Activated naive CD8-positive, alpha-beta T cell treated with anti-CD3 and anti-CD28 coated beads for 36 hours (primary cell): ENCODE measurements at regions not wholly inside any gene's neighbourhood (a gene's known extent, or its start where the extent isn't known, plus 50 kb on each side); places are given as distances from the start of the nearest gene placed in this dataset.
"Not testable (repeated sequence)": the region's sequence is repeated elsewhere in the genome, so short reads cannot be mapped to it uniquely, and the experiment has no call there.

Source experiments
- DNase-seq: peaks from one replicate; pipeline ENCODE4 v3.0.0; 2021
- H3K27ac Mint-ChIP-seq: one replicate; pipeline ENCODE4 v1.8.0; 2022; ENCODE audit warnings: mild to moderate bottlenecking, moderate library complexity, mixed read lengths
- H3K27me3 Mint-ChIP-seq: one replicate; pipeline ENCODE4 v1.8.0; 2022; ENCODE audit warnings: mild to moderate bottlenecking, mixed read lengths
- H3K36me3 Mint-ChIP-seq: one replicate; pipeline ENCODE4 v1.8.0; 2021; ENCODE audit warnings: mild to moderate bottlenecking, mixed read lengths
- H3K4me1 Mint-ChIP-seq: one replicate; pipeline ENCODE4 v1.8.0; 2021; ENCODE audit warnings: mixed read lengths
- H3K4me3 Mint-ChIP-seq: one replicate; pipeline ENCODE4 v1.8.0; 2022; ENCODE audit warnings: mild to moderate bottlenecking, moderate library complexity, mixed read lengths
- H3K9me3 Mint-ChIP-seq: one replicate; pipeline ENCODE4 v1.8.0; 2022; ENCODE audit warnings: mixed read lengths

DNA sequence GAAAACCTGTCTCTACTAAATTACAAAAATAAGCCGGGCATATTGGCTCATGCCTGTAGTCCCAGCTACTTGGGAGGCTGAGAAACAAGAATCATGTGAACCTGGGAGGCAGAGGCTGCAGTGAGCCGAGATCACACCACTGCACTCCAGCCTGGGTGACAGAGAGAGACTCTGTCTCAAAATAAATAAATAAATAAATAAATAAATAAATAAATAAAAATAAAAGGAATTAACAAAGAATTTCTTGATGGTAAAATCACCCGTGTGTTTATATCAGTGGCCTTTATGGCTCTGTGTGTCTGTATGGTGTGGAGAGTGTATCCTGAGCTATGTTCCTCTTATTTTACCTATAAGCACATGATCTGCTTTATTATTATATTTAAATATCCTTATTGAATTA is 520.5 kb upstream of the PFKP start:
- H3K27ac Mint-ChIP-seq, H3K4me1 Mint-ChIP-seq, DNase-seq, H3K9me3 Mint-ChIP-seq, H3K27me3 Mint-ChIP-seq, H3K36me3 Mint-ChIP-seq, H3K4me3 Mint-ChIP-seq: not testable (repeated sequence)

DNA sequence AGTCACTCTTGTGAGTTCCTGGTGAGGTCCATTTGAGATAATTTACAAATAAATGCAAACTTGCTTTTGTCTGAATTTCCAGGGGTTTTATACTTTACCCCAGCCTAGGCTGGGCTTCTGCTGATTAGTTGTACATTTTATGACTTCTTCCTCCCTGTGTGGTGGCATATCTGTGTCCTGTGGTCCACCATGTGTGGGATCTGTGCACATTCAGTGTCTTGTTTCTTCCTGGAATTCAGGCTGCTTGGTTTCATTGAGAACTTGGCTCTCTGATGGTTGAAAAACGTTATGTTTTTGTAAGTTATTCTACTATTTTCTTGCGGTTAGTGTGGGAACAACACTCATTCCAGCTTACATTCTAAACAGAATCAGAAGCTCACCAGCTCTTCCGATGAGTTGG is 523.4 kb upstream of the PFKP start:
- H3K36me3 Mint-ChIP-seq: no peaks in the 10 kb centered on the region
- no peak overlapping the region for H3K27ac Mint-ChIP-seq
- H3K4me3 Mint-ChIP-seq: no peak overlapping the region
- H3K9me3 Mint-ChIP-seq: no peaks in the 10 kb centered on the region
- peaks cover 4% of the 10 kb centered on the region for H3K4me1 Mint-ChIP-seq
- H3K27me3 Mint-ChIP-seq: no peaks in the 10 kb centered on the region
- DNase-seq: no peak

GRCh38 chr10:2543142-2543886 is 524.0 kb upstream of the PFKP start:
- no peaks in the 10 kb centered on the region for H3K36me3 Mint-ChIP-seq
- no peaks in the 10 kb centered on the region for H3K27me3 Mint-ChIP-seq
- DNase-seq: no peak
- H3K4me3 Mint-ChIP-seq: no peak overlapping the region
- peaks cover 4% of the 10 kb centered on the region for H3K4me1 Mint-ChIP-seq
- H3K27ac Mint-ChIP-seq: no peak overlapping the region
- no peaks in the 10 kb centered on the region for H3K9me3 Mint-ChIP-seq

- peaks cover 4% of the 10 kb centered on the region for H3K4me1 Mint-ChIP-seq
- no peak overlapping the region for H3K4me3 Mint-ChIP-seq
- no peaks in the 10 kb centered on the region for H3K9me3 Mint-ChIP-seq
- H3K27me3 Mint-ChIP-seq: no peaks in the 10 kb centered on the region
- no peak overlapping the region for H3K27ac Mint-ChIP-seq
- no peak for DNase-seq
- no peaks in the 10 kb centered on the region for H3K36me3 Mint-ChIP-seq
Observed at GRCh38 chr10:2541176-2541575, 526.2 kb upstream of the PFKP start.

- DNase-seq: no peak
- Mint-ChIP-seq H3K27ac (no peak overlapping the region), H3K36me3 (no peaks in the 10 kb centered on the region), H3K4me1 (no peaks in the 10 kb centered on the region), H3K27me3 (peaks cover 7% of the 10 kb centered on the region), H3K4me3 (no peak overlapping the region), H3K9me3 (no peaks in the 10 kb centered on the region)
Observed at GRCh38 chr10:2529945-2530344, 537.4 kb upstream of the PFKP start.

DNA sequence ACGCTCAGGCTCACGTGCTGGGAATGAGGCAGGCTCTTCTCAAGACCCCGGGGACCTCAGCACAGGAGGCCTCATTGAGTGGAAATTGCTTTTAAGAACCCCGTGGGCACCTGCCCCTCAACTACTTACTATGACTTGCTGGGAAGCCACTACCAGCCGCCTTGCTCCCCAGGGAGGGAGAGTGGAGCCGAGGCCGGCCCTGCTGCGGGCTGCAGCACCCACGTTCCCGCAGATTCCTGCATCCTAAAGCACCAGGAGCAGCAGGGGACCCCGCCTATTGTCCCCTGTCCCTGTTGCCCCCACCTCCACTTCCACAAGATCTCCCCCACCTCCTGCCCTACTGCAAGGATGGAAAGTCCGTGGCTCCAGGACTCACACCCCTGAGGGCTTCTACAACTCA is 541.6 kb upstream of the PFKP start:
- Mint-ChIP-seq H3K36me3 (no peaks in the 10 kb centered on the region), H3K27me3 (no peaks in the 10 kb centered on the region), H3K4me3 (no peak overlapping the region), H3K9me3 (peaks cover 5% of the 10 kb centered on the region), H3K27ac (no peak overlapping the region), H3K4me1 (no peaks in the 10 kb centered on the region)
- DNase-seq: no peak

- Mint-ChIP-seq H3K27me3 (no peaks in the 10 kb centered on the region), H3K36me3 (no peaks in the 10 kb centered on the region), H3K27ac (no peak overlapping the region), H3K4me1 (no peaks in the 10 kb centered on the region), H3K9me3 (peaks cover 5% of the 10 kb centered on the region), H3K4me3 (no peak overlapping the region)
- DNase-seq: no peak
Observed at GRCh38 chr10:2519139-2519538, 548.2 kb upstream of the PFKP start.

DNA sequence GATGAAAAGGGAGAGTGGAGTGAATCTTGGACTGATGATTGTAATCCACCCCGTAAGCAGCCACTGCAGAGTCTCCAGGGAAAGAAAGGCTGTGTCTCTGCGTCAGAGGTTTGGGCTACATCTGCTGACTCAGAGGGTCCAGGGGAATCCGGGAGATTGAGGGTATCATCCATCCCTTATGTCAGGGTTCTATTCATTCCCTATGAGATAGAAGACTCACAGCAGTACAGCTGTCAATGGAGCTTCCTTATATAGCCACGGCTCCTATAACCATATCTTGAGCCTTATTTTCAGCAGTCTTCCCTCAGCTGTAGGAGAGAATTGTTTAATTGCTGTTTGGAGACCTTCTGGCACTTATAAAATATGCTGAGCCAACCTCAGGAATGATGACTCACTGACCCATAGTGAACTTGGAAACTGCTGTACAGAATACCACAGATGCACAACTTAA is 558.2 kb upstream of the PFKP start:
- no peak overlapping the region for H3K27ac Mint-ChIP-seq
- no peak overlapping the region for H3K4me3 Mint-ChIP-seq
- DNase-seq: no peak
- H3K4me1 Mint-ChIP-seq: no peaks in the 10 kb centered on the region
- H3K27me3 Mint-ChIP-seq: no peaks in the 10 kb centered on the region
- no peaks in the 10 kb centered on the region for H3K9me3 Mint-ChIP-seq
- no peaks in the 10 kb centered on the region for H3K36me3 Mint-ChIP-seq

DNA sequence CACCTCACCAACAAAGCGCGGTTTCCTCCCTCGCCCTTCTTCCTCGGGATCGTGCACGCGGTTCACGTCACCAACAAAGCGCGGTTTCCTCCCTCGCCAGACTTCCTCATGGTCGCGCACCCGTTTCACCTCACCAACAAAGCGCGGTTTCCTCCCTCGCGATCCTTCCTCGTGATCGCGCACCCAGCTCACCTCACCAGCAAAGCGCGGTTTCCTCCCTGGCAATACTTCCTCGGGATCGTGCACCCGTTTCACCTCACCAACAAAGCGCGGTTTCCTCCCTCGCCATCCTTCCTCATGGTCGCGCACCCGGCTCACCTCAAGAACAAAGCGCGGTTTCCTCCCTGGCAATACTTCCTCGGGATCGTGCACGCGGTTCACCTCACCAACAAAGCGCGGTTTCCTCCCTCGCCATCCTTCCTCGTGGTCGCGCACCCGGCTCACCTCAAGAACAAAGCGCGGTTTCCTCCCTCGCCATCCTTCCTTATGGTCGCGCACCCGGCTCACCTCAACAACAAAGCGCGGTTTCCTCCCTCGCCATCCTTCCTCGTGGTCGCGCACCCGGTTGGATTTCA is 565.9 kb upstream of the PFKP start:
- Mint-ChIP-seq H3K27ac (peak overlapping the region; percentile 10), H3K4me3 (peak overlapping the region; percentile 11), H3K9me3 (peaks cover 12% of the 10 kb centered on the region)
- not testable (repeated sequence) for H3K27me3 Mint-ChIP-seq, H3K36me3 Mint-ChIP-seq, DNase-seq, H3K4me1 Mint-ChIP-seq

- no peaks in the 10 kb centered on the region for H3K4me1 Mint-ChIP-seq
- peaks cover 10% of the 10 kb centered on the region for H3K27me3 Mint-ChIP-seq
- H3K4me3 Mint-ChIP-seq: no peak overlapping the region
- H3K27ac Mint-ChIP-seq: no peak overlapping the region
- H3K36me3 Mint-ChIP-seq: no peaks in the 10 kb centered on the region
- H3K9me3 Mint-ChIP-seq: peaks cover 2% of the 10 kb centered on the region
- DNase-seq: no peak
Observed at GRCh38 chr10:2494399-2494798, 572.9 kb upstream of the PFKP start.

GRCh38 chr10:2488446-2489005 is 578.8 kb upstream of the PFKP start:
- Mint-ChIP-seq H3K4me3 (no peak overlapping the region), H3K9me3 (no peaks in the 10 kb centered on the region), H3K36me3 (no peaks in the 10 kb centered on the region), H3K27me3 (no peaks in the 10 kb centered on the region), H3K27ac (no peak overlapping the region), H3K4me1 (no peaks in the 10 kb centered on the region)
- no peak for DNase-seq

DNA sequence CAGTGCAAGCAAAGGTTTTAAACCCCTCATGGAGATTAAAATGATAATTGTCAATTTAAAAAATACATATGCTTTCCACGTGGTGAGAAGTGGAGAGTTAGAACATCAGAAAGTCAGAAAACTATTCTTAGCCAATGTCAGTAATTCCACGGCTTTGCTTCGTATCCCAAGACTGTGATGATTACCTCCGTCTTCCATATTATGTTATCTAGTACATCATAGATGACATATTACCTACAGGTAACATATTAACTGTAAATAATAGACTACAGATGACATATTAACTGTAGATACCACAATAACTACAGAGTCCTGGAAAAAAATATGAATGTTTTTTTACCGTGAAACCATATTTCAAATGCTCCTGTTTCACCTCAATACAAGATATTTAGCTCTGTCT is 579.4 kb upstream of the PFKP start:
- Mint-ChIP-seq H3K4me1 (no peaks in the 10 kb centered on the region), H3K27me3 (no peaks in the 10 kb centered on the region), H3K27ac (no peak overlapping the region), H3K9me3 (no peaks in the 10 kb centered on the region), H3K4me3 (no peak overlapping the region), H3K36me3 (no peaks in the 10 kb centered on the region)
- DNase-seq: no peak

- H3K4me3 Mint-ChIP-seq: no peak overlapping the region
- no peaks in the 10 kb centered on the region for H3K4me1 Mint-ChIP-seq
- DNase-seq: no peak
- no peak overlapping the region for H3K27ac Mint-ChIP-seq
- no peaks in the 10 kb centered on the region for H3K36me3 Mint-ChIP-seq
- H3K9me3 Mint-ChIP-seq: peaks cover 4% of the 10 kb centered on the region
- no peaks in the 10 kb centered on the region for H3K27me3 Mint-ChIP-seq
Observed at GRCh38 chr10:2478656-2479055, 588.7 kb upstream of the PFKP start.

DNA sequence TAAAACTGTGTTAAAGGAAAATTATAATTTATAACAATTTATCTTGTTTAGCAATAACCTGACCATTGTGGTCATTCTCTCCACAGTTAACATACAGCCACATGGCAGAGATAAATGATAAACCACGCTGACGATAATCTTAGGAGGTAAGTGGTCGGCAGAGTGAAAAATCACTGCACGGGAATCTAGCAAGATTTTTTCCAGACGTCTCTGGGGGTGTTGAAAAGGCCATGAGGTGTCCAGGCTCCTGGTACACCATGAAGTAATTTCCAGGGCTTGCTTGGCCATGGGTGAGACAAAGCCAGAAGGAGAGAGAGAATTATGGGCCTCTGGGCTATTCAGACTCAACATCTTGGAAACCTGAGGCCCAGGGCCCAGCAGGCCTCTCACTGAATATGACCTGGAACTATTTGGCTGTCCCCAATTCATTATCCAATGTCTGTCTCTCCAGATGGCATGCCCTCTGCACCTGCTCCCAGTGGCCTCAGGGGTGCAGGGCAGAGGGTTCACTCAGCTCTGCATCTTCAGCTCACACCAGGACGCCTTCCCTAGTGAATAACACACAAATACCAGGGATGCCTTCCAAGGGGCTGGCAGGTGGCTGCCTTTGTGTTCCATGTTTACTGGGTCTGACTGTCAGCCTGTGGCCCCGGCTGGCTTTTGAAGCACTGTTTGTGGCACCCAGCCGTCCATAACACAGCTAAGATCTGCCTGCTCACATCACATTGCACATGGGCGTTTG is 590.4 kb upstream of the PFKP start:
- no peak for DNase-seq
- H3K4me3 Mint-ChIP-seq: no peak overlapping the region
- H3K27me3 Mint-ChIP-seq: no peaks in the 10 kb centered on the region
- no peak overlapping the region for H3K27ac Mint-ChIP-seq
- H3K9me3 Mint-ChIP-seq: peaks cover 9% of the 10 kb centered on the region
- H3K4me1 Mint-ChIP-seq: no peaks in the 10 kb centered on the region
- H3K36me3 Mint-ChIP-seq: no peaks in the 10 kb centered on the region

- Mint-ChIP-seq H3K4me1 (no peaks in the 10 kb centered on the region), H3K27ac (no peak overlapping the region), H3K9me3 (peaks cover 9% of the 10 kb centered on the region), H3K4me3 (no peak overlapping the region), H3K27me3 (no peaks in the 10 kb centered on the region), H3K36me3 (no peaks in the 10 kb centered on the region)
- DNase-seq: no peak
Observed at GRCh38 chr10:2476218-2476811, 591.0 kb upstream of the PFKP start.
